Activated CD4-positive, alpha-beta memory T cell treated with anti-CD3 and anti-CD28 coated beads for 36 hours (primary cell): ENCODE measurements at regions not wholly inside any gene's neighbourhood (a gene's known extent, or its start where the extent isn't known, plus 50 kb on each side); places are given as distances from the start of the nearest gene placed in this dataset.

Experiments used
- CTCF ChIA-PET: fragments of 350-600 bp; sonication (Branson Sonifier 250); formaldehyde crosslinking; loops from one replicate; lab custom pipeline; 2021; ENCODE audit warnings: antibody characterized with exemption, inconsistent platforms; lab: Charles Lee
- POLR2A ChIA-PET: fragments of 350-600 bp; sonication (Branson Sonifier 250); formaldehyde crosslinking; loops from one replicate; lab custom pipeline; 2021; ENCODE audit warnings: antibody characterized with exemption; lab: Charles Lee
- DNase-seq: peaks from one replicate; pipeline ENCODE4 v3.0.0-alpha.2; 2020
- H3K27ac Mint-ChIP-seq: one replicate; pipeline ENCODE4 v1.8.0; 2021; ENCODE audit warnings: mixed read lengths
- H3K27me3 Mint-ChIP-seq: one replicate; pipeline ENCODE4 v1.8.0; 2021; ENCODE audit warnings: mixed read lengths
- H3K36me3 Mint-ChIP-seq: one replicate; pipeline ENCODE4 v1.8.0; 2021; ENCODE audit warnings: mixed read lengths
- H3K4me1 Mint-ChIP-seq: one replicate; pipeline ENCODE4 v1.8.0; 2021; ENCODE audit warnings: low read depth, mixed read lengths
- H3K4me3 Mint-ChIP-seq: one replicate; pipeline ENCODE4 v1.8.0; 2021; ENCODE audit warnings: mild to moderate bottlenecking, mixed read lengths
- H3K9me3 Mint-ChIP-seq: one replicate; pipeline ENCODE4 v1.8.0; 2021; ENCODE audit warnings: mixed read lengths
- intact Hi-C: fragments of 100-400 bp; cut with micrococcal nuclease; formaldehyde crosslinking; loops from one replicate; pipeline ENCODE4 v1.15.1; 2023

DNA sequence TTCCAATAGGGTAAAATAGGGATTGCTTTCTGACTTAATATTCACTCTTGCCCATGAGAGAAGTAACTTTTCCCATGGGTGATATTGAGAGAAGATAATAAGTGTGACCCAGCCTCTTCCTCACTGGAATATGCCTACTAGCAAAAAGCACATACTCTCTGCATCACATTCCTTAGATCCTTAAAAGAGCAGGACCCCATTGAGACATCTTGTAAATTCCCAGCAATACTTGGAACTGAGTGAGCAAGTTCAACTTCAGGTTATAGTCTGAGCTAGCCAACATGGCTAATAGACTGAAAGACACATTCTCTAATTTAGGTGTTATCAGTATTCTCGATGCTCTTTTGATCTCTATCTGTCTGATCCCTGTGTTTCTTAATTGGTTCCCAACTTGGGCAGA is 1372.3 kb downstream of the STIM2 start:
- Mint-ChIP-seq H3K4me3 (no peak overlapping the region), H3K27ac (no peak overlapping the region), H3K9me3 (no peaks in the 10 kb centered on the region), H3K36me3 (no peaks in the 10 kb centered on the region), H3K27me3 (no peaks in the 10 kb centered on the region), H3K4me1 (no peaks in the 10 kb centered on the region)
- intact Hi-C loops: no loop called here
- no peak for DNase-seq
- ChIA-PET CTCF (no interaction called here), POLR2A (no interaction called here)

- Mint-ChIP-seq H3K4me1 (no peaks in the 10 kb centered on the region), H3K36me3 (no peaks in the 10 kb centered on the region), H3K9me3 (peaks cover under 1% of the 10 kb centered on the region), H3K27ac (no peak overlapping the region), H3K27me3 (no peaks in the 10 kb centered on the region), H3K4me3 (no peak overlapping the region)
- intact Hi-C loops: no loop called here
- CTCF ChIA-PET: no interaction called here
- DNase-seq: no peak
- POLR2A ChIA-PET: no interaction called here
Observed at GRCh38 chr4:28233724-28234123, 1373.1 kb downstream of the STIM2 start.

GRCh38 chr4:28238876-28239275 is 1378.2 kb downstream of the STIM2 start:
- no peak for DNase-seq
- Mint-ChIP-seq H3K36me3 (no peaks in the 10 kb centered on the region), H3K27me3 (no peaks in the 10 kb centered on the region), H3K4me1 (no peaks in the 10 kb centered on the region), H3K9me3 (peaks cover 4% of the 10 kb centered on the region), H3K4me3 (no peak overlapping the region), H3K27ac (no peak overlapping the region)
- CTCF ChIA-PET: no interaction called here
- POLR2A ChIA-PET: no interaction called here
- intact Hi-C loops: no loop called here

DNA sequence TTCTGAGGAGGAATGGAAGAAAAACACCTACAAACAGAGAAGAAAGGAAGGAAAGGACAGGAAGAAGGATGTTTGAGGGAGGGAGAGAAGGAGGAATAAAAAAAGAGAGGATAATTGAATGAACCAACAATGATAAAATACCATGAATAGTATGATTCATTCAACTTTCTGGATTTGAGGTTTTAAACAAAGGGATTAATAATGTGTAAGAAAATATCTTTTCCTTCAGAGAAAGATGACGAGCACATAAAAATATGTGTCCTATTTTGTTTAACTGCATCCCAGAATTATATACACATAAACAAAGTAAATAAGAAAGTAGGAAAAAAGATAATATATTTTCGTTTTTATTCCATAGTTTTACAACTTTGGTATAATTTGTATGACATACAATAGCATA is 1380.4 kb downstream of the STIM2 start:
- no peaks in the 10 kb centered on the region for H3K4me1 Mint-ChIP-seq
- intact Hi-C loops: no loop called here
- no peak for DNase-seq
- ChIA-PET POLR2A (no interaction called here), CTCF (no interaction called here)
- H3K27me3 Mint-ChIP-seq: no peaks in the 10 kb centered on the region
- H3K4me3 Mint-ChIP-seq: no peak overlapping the region
- peaks cover 4% of the 10 kb centered on the region for H3K9me3 Mint-ChIP-seq
- H3K27ac Mint-ChIP-seq: no peak overlapping the region
- H3K36me3 Mint-ChIP-seq: no peaks in the 10 kb centered on the region

- Mint-ChIP-seq H3K36me3 (no peaks in the 10 kb centered on the region), H3K9me3 (peaks cover 4% of the 10 kb centered on the region), H3K27me3 (no peaks in the 10 kb centered on the region), H3K27ac (no peak overlapping the region), H3K4me1 (no peaks in the 10 kb centered on the region), H3K4me3 (no peak overlapping the region)
- ChIA-PET POLR2A (no interaction called here), CTCF (interaction anchor here (0.6 kb wide), 1 partner anchor 599 kb away, joined by 3 read pairs; no protein-coding TSS in a partner anchor)
- intact Hi-C loops: no loop called here
- DNase-seq: no peak
Observed at GRCh38 chr4:28247805-28248204, 1387.2 kb downstream of the STIM2 start.

- Mint-ChIP-seq H3K36me3 (no peaks in the 10 kb centered on the region), H3K4me1 (no peaks in the 10 kb centered on the region), H3K9me3 (peaks cover 4% of the 10 kb centered on the region), H3K27me3 (no peaks in the 10 kb centered on the region), H3K27ac (no peak overlapping the region), H3K4me3 (no peak overlapping the region)
- POLR2A ChIA-PET: no interaction called here
- no peak for DNase-seq
- CTCF ChIA-PET: no interaction called here
- intact Hi-C loops: no loop called here
Observed at GRCh38 chr4:28248269-28248668, 1387.6 kb downstream of the STIM2 start.

GRCh38 chr4:28250646-28251045 is 1390.0 kb downstream of the STIM2 start:
- Mint-ChIP-seq H3K4me3 (no peak overlapping the region), H3K27ac (no peak overlapping the region), H3K9me3 (peaks cover 10% of the 10 kb centered on the region), H3K27me3 (no peaks in the 10 kb centered on the region), H3K4me1 (no peaks in the 10 kb centered on the region), H3K36me3 (no peaks in the 10 kb centered on the region)
- CTCF ChIA-PET: no interaction called here
- intact Hi-C loops: no loop called here
- no peak for DNase-seq
- POLR2A ChIA-PET: no interaction called here

- Mint-ChIP-seq H3K4me1 (no peaks in the 10 kb centered on the region), H3K4me3 (no peak overlapping the region), H3K9me3 (peaks cover 12% of the 10 kb centered on the region), H3K27me3 (no peaks in the 10 kb centered on the region), H3K27ac (no peak overlapping the region), H3K36me3 (no peaks in the 10 kb centered on the region)
- ChIA-PET CTCF (interaction anchor here (0.6 kb wide), 1 partner anchor 92 kb away, joined by 3 read pairs; no protein-coding TSS in a partner anchor), POLR2A (no interaction called here)
- no peak for DNase-seq
- intact Hi-C loops: no loop called here
Observed at GRCh38 chr4:28251831-28252230, 1391.2 kb downstream of the STIM2 start.

GRCh38 chr4:28254003-28254402 is 1393.4 kb downstream of the STIM2 start:
- no peak for DNase-seq
- CTCF ChIA-PET: no interaction called here
- no peak overlapping the region for H3K27ac Mint-ChIP-seq
- no peaks in the 10 kb centered on the region for H3K36me3 Mint-ChIP-seq
- no peaks in the 10 kb centered on the region for H3K27me3 Mint-ChIP-seq
- no peak overlapping the region for H3K4me3 Mint-ChIP-seq
- H3K4me1 Mint-ChIP-seq: no peaks in the 10 kb centered on the region
- peaks cover 12% of the 10 kb centered on the region for H3K9me3 Mint-ChIP-seq
- POLR2A ChIA-PET: no interaction called here
- intact Hi-C loops: no loop called here

DNA sequence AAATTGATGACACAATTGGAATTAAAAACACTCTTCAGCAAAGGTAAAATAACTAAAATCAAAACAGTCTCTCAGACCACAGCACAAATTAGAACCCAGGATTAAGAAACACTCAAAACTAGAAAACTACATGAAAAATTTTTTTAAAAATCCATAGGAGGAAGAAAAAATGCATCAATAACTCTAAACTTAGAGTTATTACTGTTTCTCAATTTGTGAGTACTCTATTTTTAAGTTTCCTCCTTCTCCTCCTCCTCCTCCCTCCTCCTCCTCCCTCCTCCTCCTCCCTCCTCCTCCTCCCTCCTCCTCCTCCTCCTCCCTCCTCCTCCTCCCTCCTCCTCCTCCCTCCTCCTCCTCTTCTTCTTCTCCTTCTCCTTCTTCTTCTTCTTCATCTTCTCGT is 1395.7 kb downstream of the STIM2 start:
- Mint-ChIP-seq H3K27ac (no peak overlapping the region), H3K36me3 (no peaks in the 10 kb centered on the region), H3K27me3 (no peaks in the 10 kb centered on the region), H3K4me1 (no peaks in the 10 kb centered on the region), H3K4me3 (no peak overlapping the region), H3K9me3 (peaks cover 9% of the 10 kb centered on the region)
- intact Hi-C loops: no loop called here
- POLR2A ChIA-PET: no interaction called here
- CTCF ChIA-PET: no interaction called here
- no peak for DNase-seq

DNA sequence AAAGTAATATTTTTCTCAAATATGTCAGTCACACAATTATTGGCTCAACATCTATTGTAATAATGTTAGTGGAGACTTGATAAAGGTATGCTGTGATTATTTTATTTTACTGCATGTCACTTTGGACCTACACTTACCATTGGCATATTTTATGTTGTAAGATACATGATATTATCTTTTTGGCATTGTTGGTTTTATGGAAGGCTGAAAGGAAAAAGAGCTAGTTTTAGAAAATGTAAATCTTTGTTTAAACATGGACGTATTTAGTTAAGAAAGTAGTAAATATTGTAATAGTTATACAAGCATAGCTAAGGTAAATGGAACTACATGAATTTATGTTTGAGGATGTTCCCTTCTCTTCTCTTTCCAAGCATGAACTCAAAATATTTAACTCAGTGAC is 1399.3 kb downstream of the STIM2 start:
- intact Hi-C loops: no loop called here
- no peak overlapping the region for H3K27ac Mint-ChIP-seq

GRCh38 chr4:28267166-28267565 is 1406.5 kb downstream of the STIM2 start:
- Mint-ChIP-seq H3K9me3 (peaks cover 6% of the 10 kb centered on the region), H3K36me3 (no peaks in the 10 kb centered on the region)
- intact Hi-C loops: no loop called here

More for the DNA sequence above, 1399.3 kb downstream of the STIM2 start:
- Mint-ChIP-seq H3K4me1 (no peaks in the 10 kb centered on the region), H3K27me3 (no peaks in the 10 kb centered on the region), H3K36me3 (no peaks in the 10 kb centered on the region), H3K9me3 (peaks cover 11% of the 10 kb centered on the region), H3K4me3 (no peak overlapping the region)
- no peak for DNase-seq
- CTCF ChIA-PET: no interaction called here
- POLR2A ChIA-PET: no interaction called here

GRCh38 chr4:28269426-28269825 is 1408.8 kb downstream of the STIM2 start:
- Mint-ChIP-seq H3K27ac (no peak overlapping the region), H3K27me3 (no peaks in the 10 kb centered on the region), H3K4me1 (no peaks in the 10 kb centered on the region), H3K4me3 (no peak overlapping the region), H3K9me3 (peaks cover 6% of the 10 kb centered on the region), H3K36me3 (no peaks in the 10 kb centered on the region)
- intact Hi-C loops: no loop called here
- ChIA-PET CTCF (no interaction called here), POLR2A (no interaction called here)
- no peak for DNase-seq

More at GRCh38 chr4:28267166-28267565, 1406.5 kb downstream of the STIM2 start:
- H3K27me3 Mint-ChIP-seq: no peaks in the 10 kb centered on the region
- DNase-seq: no peak
- no peak overlapping the region for H3K27ac Mint-ChIP-seq
- ChIA-PET CTCF (no interaction called here), POLR2A (no interaction called here)
- no peaks in the 10 kb centered on the region for H3K4me1 Mint-ChIP-seq
- H3K4me3 Mint-ChIP-seq: no peak overlapping the region
